ENCODE measurements at regions not wholly inside any gene's neighbourhood (a gene's known extent, or its start where the extent isn't known, plus 50 kb on each side); places are given as distances from the start of the nearest gene placed in this dataset.

DNA sequence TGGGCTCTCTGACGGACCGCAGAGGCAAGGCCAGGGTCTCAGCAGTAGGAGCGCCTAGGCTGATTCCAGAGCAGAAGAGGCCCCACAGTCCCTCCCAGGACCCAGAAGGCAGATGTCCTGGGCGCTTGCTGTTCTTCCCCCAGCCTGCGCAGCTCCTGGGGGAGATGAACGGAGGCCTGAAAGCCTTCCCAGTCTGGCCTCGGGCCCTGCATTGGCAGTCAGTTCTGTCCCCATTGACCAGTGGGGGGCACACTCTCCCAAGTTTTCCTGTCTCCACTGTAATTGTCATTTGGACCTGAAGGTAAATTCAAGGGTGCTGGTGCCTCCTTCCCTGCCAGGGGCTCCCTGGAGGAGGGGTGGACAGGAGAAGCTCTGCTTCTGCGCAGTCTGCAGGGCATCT is 345.7 kb downstream of the CYP26B1 start (continued):
- TF ChIP-seq, protein P1, sequence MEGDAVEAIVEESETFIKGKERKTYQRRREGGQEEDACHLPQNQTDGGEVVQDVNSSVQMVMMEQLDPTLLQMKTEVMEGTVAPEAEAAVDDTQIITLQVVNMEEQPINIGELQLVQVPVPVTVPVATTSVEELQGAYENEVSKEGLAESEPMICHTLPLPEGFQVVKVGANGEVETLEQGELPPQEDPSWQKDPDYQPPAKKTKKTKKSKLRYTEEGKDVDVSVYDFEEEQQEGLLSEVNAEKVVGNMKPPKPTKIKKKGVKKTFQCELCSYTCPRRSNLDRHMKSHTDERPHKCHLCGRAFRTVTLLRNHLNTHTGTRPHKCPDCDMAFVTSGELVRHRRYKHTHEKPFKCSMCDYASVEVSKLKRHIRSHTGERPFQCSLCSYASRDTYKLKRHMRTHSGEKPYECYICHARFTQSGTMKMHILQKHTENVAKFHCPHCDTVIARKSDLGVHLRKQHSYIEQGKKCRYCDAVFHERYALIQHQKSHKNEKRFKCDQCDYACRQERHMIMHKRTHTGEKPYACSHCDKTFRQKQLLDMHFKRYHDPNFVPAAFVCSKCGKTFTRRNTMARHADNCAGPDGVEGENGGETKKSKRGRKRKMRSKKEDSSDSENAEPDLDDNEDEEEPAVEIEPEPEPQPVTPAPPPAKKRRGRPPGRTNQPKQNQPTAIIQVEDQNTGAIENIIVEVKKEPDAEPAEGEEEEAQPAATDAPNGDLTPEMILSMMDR (IDR thresholded peaks at IDR 0.05 in 2 of 3, conservative IDR thresholded peaks at IDR 0.05 in 1 of 3; ENCODE audit: insufficient read depth in 2 of 3, low read depth in 1 of 3, low read length in 3 of 3) = peak; percentile 67 to 77 (median 68)
- peak; percentile 81 to 91 for TF ChIP-seq RAD21 (CRISPR knock-in tag; conservative IDR thresholded peaks at IDR 0.05 in 1 of 2, IDR thresholded peaks at IDR 0.05 in 1 of 2)
- peak; percentile 38; the same call in 1 of the 2 replicates for TF ChIP-seq STAG1 (CRISPR knock-in tag; IDR thresholded peaks at IDR 0.05; ENCODE audit: borderline replicate concordance)
- TF ChIP-seq, protein P2, sequence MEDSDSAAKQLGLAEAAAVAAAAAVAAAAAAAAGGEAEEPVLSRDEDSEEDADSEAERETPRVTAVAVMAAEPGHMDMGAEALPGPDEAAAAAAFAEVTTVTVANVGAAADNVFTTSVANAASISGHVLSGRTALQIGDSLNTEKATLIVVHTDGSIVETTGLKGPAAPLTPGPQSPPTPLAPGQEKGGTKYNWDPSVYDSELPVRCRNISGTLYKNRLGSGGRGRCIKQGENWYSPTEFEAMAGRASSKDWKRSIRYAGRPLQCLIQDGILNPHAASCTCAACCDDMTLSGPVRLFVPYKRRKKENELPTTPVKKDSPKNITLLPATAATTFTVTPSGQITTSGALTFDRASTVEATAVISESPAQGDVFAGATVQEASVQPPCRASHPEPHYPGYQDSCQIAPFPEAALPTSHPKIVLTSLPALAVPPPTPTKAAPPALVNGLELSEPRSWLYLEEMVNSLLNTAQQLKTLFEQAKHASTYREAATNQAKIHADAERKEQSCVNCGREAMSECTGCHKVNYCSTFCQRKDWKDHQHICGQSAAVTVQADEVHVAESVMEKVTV (CRISPR knock-in tag; IDR thresholded peaks at IDR 0.05) = 0 out of 2 replicates have a peak, but pooled peaks have one; percentile 63
- TF ChIP-seq ZNF197 (CRISPR knock-in tag; IDR thresholded peaks at IDR 0.05; ENCODE audit: low read depth) = no peak
- TF ChIP-seq NRF1 (conservative IDR thresholded peaks at IDR 0.05 in 1 of 2, IDR thresholded peaks at IDR 0.05 in 1 of 2) = peak; percentile 66 to 68
- no peak for TF ChIP-seq OTX1 (CRISPR knock-in tag; IDR thresholded peaks at IDR 0.05)
- TF ChIP-seq ZNF175 (CRISPR knock-in tag; IDR thresholded peaks at IDR 0.05; ENCODE audit: low read depth) = no peak
- no peak for TF ChIP-seq ZKSCAN3 (CRISPR knock-in tag; IDR thresholded peaks at IDR 0.05)
- TF ChIP-seq, protein P3, sequence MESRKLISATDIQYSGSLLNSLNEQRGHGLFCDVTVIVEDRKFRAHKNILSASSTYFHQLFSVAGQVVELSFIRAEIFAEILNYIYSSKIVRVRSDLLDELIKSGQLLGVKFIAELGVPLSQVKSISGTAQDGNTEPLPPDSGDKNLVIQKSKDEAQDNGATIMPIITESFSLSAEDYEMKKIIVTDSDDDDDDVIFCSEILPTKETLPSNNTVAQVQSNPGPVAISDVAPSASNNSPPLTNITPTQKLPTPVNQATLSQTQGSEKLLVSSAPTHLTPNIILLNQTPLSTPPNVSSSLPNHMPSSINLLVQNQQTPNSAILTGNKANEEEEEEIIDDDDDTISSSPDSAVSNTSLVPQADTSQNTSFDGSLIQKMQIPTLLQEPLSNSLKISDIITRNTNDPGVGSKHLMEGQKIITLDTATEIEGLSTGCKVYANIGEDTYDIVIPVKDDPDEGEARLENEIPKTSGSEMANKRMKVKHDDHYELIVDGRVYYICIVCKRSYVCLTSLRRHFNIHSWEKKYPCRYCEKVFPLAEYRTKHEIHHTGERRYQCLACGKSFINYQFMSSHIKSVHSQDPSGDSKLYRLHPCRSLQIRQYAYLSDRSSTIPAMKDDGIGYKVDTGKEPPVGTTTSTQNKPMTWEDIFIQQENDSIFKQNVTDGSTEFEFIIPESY (CRISPR knock-in tag; IDR thresholded peaks at IDR 0.05) = no peak

All from K562 (cell line).